RWPE2 (cell line): ENCODE measurements at regions not wholly inside any gene's neighbourhood (a gene's known extent, or its start where the extent isn't known, plus 50 kb on each side); places are given as distances from the start of the nearest gene placed in this dataset.

Experiments
- ATAC-seq: fragments of 200-7000 bp; cut with Tn5 transposase; 3 replicates; pipeline ENCODE4 v1.9.1; 2021; ENCODE audit warnings: low read depth
- DNase-seq: peaks from one replicate; pipeline ENCODE4 v3.0.0-alpha.2; 2020; ENCODE audit warnings: low spot score
- H3K27ac ChIP-seq: fragments of 450-650 bp; 2 replicates; pipeline ENCODE4 v1.5.1; 2017; ENCODE audit warnings: mild to moderate bottlenecking; ENCODE audit not compliant: poor library complexity, severe bottlenecking
- H3K27me3 ChIP-seq: fragments of 250-450 bp; sonication (Bioruptor Pico); 2 replicates; pipeline ENCODE4 v1.5.1; 2021; ENCODE audit warnings: mild to moderate bottlenecking, moderate library complexity; ENCODE audit not compliant: insufficient read depth, poor library complexity, severe bottlenecking
- H3K36me3 ChIP-seq: fragments of 250-450 bp; sonication (Bioruptor Pico); 2 replicates; pipeline ENCODE4 v1.5.1; 2020; ENCODE audit warnings: low read depth, mild to moderate bottlenecking, moderate library complexity
- H3K4me1 ChIP-seq: fragments of 250-450 bp; sonication (Bioruptor Pico); 2 replicates; pipeline ENCODE4 v1.5.1; 2021; ENCODE audit warnings: mild to moderate bottlenecking, moderate library complexity; ENCODE audit not compliant: insufficient read depth, poor library complexity, severe bottlenecking
- H3K4me3 ChIP-seq: fragments of 250-450 bp; sonication (Bioruptor Pico); 2 replicates; pipeline ENCODE4 v1.5.1; 2021; ENCODE audit warnings: mild to moderate bottlenecking, moderate library complexity; ENCODE audit not compliant: severe bottlenecking
- H3K9me3 ChIP-seq: fragments of 250-450 bp; sonication (Bioruptor Pico); 2 replicates; pipeline ENCODE4 v1.5.1; 2021; ENCODE audit warnings: mild to moderate bottlenecking, moderate library complexity; ENCODE audit not compliant: severe bottlenecking
- CTCF ChIP-seq: fragments of 450-650 bp; IDR thresholded peaks from one replicate; pipeline ENCODE4 v1.5.1; 2017; ENCODE audit warnings: mild to moderate bottlenecking, moderate library complexity; ENCODE audit not compliant: poor library complexity, severe bottlenecking

GRCh38 chr3:178170698-178171535, 365.3 kb upstream of the KCNMB2 start:
- H3K4me3 ChIP-seq: no peak overlapping the region
- DNase-seq (no peak), ATAC-seq (peak; percentile 97)
- H3K9me3 ChIP-seq: no peaks in the 10 kb centered on the region
- no peaks in the 10 kb centered on the region for H3K36me3 ChIP-seq
- H3K27ac ChIP-seq: peak overlapping the region; percentile 81
- no peak for TF ChIP-seq CTCF
- H3K4me1 ChIP-seq: peaks cover 17% of the 10 kb centered on the region
- H3K27me3 ChIP-seq: no peaks in the 10 kb centered on the region

GRCh38 chr3:178172121-178172520, 364.1 kb upstream of the KCNMB2 start:
- no peaks in the 10 kb centered on the region for H3K36me3 ChIP-seq
- H3K27me3 ChIP-seq: no peaks in the 10 kb centered on the region
- DNase-seq (no peak), ATAC-seq (no peak)
- TF ChIP-seq CTCF: no peak
- no peaks in the 10 kb centered on the region for H3K9me3 ChIP-seq
- H3K27ac ChIP-seq: peak overlapping the region; percentile 81
- no peak overlapping the region for H3K4me3 ChIP-seq
- peaks cover 17% of the 10 kb centered on the region for H3K4me1 ChIP-seq

GRCh38 chr3:178174201-178174915, 361.9 kb upstream of the KCNMB2 start:
- H3K4me1 ChIP-seq: peaks cover 17% of the 10 kb centered on the region
- no peaks in the 10 kb centered on the region for H3K27me3 ChIP-seq
- no peaks in the 10 kb centered on the region for H3K9me3 ChIP-seq
- H3K27ac ChIP-seq: no peak overlapping the region
- no peak overlapping the region for H3K4me3 ChIP-seq
- TF ChIP-seq CTCF: no peak
- ATAC-seq (no peak), DNase-seq (no peak)
- H3K36me3 ChIP-seq: no peaks in the 10 kb centered on the region

- no peaks in the 10 kb centered on the region for H3K9me3 ChIP-seq
- no peaks in the 10 kb centered on the region for H3K4me1 ChIP-seq
- DNase-seq (no peak), ATAC-seq (no peak)
- no peaks in the 10 kb centered on the region for H3K27me3 ChIP-seq
- no peaks in the 10 kb centered on the region for H3K36me3 ChIP-seq
- no peak overlapping the region for H3K4me3 ChIP-seq
- no peak overlapping the region for H3K27ac ChIP-seq
- no peak for TF ChIP-seq CTCF
Observed at GRCh38 chr3:178181088-178181487, 355.1 kb upstream of the KCNMB2 start.
